NCI-H2171 treated with DMSO at 0.1 percent for 48 hours (cell line): ENCODE measurements at regions not wholly inside any gene's neighbourhood (a gene's known extent, or its start where the extent isn't known, plus 50 kb on each side); places are given as distances from the start of the nearest gene placed in this dataset.

Source experiments
- DNase-seq: peaks from one replicate; lab custom pipeline; 2025; lab: John Stamatoyannopoulos, UW

DNA sequence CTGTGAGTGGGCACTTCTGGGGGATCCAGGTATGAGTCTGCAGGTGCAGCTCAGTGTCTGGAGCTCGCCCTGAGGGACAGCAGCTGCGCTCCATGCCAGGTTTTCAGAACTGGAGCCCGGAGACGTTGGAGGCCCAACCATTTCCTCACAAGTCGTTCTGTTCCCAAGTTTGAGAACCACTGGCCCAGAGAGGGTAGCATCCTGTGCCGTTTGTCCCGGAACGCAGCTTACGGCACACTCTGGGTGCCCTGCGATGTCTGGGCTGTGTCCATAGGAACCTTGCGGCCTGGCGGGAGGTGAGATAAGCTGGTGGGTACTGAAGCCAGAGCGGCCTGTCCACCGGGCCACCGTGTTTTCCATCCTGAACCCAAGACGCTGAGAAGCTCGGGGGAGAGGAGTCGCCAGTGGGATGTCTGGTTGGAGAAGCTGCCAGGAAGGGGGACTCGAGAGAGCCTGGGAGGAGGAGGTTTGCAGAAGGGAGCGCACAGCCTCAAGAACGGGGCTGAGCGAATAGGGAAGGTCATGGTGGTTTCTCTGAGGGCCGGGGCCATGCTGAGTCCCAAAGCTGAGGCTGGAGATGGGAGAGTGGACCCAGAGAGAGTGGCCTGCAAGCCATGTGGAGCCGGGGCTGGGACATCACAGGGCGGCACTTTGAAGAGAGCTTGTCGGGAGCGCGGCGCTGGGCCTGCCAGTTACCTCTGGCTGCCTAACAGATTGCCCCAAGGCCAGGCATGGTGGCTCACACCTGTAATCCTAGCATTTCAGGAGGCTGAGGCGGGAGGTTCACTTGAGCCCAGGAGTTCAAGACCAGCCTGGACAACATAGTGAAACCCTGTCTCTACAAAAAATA lies 211.0 kb upstream of the GSE1 start:
- no peak for DNase-seq

DNA sequence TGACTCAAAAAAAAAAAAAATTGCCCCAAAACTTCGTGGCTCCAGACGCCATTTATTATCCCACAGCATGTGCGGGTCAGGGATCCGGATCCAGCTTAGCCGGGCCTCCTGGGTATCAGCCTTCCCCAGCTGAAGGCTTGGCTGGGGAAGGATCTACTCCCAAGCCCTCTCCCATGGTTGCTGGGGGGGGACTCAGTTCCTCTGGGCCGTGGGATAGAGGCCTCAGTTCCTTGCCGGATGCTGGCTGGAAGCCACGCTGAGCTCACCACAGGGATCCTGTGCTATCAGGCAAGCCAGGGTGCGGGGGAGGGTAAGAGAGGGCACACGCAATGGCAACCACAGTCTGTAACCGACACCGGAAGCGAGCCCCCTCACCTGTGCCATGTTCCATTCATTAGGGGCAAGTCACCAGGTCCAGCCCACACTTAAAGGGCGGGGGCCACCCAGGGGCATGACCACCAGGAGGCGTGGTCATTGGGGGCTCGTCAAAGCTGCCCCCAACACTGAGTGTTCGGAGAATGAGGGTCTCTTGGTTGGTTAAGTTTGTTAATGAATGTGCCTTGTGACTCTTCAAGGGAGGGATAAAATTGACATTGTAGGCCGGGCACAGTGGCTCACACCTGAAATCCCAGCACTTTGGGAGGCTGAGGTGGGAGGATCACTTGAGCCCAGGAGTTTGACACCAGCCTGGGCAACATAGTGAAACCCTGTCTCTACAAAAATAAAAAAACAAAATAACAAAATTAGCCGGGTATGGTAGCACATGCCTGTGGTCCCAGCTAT lies 210.0 kb upstream of the GSE1 start:
- DNase-seq: peak; percentile 36

DNA sequence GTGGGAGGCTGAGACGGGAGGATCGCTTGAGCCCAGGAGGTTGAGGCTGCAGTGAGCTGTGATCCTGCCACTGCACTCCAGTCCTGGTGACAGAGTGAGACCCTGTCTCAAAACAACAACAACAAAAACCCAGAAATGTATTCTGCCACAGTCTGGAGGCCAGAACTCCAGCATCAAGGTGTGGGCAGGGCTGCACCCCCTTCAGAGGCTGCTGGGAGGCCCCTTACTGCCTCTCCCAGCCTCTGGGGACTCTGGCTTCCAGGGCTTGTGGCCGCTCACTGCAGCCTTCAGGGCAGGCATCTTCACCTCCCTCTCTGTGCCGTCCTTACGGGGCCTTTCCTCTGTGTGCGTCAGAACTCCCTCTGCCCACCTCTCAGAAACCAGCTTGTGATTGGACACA lies 209.4 kb upstream of the GSE1 start:
- DNase-seq: no peak

DNA sequence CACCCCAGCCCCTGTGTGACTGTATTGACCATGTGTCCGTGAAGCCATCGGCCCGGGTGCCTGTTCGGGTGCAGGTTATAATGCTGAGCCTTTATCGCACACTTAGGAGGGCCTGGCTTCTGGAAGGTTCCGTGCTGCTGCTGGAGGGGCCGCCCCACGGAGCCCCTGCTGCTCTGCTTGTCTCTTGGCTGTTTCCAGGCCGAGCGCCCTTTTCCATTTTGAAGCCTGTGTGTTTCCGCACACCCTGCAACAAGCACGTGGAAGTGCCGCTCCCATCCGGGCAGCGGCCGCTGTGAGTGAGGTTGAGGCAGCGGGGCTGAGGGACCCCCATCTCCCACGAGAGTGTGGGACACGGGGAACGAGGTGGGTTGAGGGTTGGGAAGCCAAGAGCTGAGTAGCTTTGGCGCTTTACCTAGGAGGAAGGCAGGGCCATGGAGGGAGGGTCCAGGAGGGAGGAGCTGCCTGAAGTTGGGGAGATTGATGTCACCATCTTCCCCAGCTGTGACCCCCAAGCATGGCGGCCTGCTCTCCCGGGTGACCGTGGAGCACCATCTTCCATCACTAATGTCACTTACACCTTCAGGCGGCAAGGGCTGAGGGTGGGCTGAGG lies 200.1 kb upstream of the GSE1 start:
- DNase-seq: no peak

DNA sequence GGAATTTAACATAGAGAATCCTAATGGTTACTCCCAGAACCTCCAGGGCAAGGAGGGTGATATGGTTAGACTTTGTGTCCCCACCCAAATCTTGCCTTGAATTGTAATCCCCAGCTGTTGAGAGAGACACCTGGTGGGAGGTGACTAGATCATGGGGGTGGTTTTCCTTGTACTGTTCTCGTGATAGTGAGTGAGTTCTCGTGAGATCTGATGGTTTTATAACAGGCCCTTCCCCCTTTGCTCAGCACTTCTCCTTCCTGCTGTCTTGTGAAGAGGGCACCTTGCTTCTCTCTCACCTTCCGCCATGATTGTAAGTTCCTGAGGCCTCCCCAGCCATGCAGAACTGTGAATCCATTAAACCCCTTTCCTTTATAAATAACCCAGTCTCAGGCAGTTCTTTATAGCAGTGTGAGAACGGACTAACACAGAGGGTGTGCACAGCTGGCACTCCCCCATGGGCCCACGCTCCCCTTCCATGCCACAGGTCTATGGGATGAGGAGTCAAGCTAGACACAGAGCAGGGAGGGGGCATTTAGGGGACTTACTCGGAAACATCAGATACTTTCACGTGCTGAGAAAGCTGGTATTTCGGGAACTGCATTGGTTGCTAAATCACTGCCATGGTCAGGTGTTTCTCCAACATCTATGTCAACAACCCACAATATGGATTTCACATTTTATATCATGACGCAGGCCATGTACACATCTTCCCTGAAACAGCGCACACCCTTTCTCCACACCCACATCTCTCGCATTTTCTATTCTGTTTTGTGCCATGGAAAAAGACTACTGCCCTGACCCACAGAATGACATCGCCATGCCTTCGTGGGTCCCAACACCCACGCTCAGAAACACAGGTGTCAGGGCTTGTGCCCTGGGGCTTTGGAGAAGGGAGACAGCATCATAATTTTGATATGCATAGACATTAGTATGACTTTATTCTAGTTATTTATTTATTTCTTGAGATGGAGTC lies 199.1 kb upstream of the GSE1 start:
- DNase-seq: no peak

DNA sequence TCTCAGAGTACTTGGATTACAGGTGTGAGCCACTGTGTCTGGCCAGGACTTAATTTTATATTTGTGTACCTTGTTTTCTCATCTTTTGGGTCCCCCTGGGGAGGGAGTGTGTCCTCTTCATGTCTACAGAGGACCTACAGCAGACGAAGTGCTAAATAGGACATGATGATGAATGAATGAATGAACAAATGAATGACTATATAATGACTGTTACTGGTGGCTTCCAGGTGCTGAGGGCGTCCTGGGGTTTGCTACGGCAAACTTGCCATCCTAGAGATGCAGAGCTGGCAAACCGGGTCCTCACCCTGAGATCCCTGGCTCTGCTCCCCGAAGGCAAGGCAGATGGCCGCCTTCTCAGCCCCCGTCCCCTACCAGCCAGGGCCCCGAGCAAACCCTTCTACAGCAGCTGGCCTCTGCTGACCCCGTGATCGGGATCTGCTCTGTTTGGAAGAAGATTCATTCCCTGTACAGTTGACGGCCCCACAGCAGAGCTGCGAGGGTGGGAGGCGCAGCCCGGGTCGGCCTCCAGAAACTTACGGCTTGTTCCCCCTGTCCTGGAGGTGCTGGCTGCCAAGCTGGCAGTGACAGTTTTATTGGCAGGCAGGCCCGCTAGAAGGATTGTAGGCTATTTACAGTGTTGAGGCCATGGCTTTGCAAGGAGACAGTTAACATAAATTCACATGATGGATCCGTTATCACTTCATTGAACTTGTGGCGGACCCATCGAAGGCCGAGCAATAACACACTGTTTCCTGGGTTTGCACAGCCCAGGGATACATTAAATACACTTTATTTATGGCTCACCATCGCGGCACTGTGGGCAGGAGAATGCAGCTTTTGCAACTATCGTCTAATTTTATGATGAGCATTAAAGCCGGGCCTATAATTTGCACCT lies 197.7 kb upstream of the GSE1 start:
- DNase-seq: no peak

DNA sequence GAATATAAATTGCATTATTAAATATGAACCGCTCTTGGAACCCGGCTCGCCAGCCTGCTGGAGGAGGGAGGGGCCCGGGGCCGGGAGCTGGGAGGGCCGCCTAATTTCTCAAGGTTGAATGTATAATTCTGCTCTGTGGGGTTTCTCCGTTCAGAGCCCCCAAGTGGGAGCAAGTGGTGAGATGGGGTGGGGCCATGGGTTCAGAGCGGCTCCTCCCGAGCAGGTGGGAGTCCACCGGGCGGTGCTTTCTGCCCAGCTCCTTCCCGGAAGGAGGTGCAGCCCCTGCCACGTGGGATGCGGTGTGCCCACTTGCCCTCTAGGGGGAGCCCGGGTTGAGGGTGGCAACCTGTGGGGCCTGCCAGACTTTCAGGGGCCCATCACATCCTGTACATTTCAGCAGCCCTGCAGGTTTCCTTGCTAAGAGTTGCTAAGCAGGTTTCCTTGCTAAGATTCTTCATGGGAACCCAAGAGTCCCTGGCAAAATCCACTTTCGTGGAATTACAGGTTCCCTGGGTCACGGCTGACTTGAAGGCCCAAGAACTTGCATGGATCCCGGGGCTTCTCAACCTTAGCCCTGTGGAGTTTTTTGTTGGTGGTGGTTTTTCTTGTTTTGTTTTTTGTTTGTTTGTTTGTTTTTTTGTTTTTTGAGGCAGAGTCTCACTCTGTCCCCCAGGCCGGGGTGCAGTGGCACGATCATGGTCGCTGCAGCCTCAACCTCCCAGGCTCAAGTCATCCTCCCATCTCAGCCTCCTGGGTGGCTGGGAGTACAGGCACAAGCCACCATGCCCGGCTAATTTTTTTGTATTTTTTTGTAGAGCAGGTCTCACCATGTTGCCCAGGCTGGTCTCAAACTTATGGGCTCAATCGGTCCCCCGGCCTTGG lies 196.7 kb upstream of the GSE1 start:
- peak; percentile 69 for DNase-seq

DNA sequence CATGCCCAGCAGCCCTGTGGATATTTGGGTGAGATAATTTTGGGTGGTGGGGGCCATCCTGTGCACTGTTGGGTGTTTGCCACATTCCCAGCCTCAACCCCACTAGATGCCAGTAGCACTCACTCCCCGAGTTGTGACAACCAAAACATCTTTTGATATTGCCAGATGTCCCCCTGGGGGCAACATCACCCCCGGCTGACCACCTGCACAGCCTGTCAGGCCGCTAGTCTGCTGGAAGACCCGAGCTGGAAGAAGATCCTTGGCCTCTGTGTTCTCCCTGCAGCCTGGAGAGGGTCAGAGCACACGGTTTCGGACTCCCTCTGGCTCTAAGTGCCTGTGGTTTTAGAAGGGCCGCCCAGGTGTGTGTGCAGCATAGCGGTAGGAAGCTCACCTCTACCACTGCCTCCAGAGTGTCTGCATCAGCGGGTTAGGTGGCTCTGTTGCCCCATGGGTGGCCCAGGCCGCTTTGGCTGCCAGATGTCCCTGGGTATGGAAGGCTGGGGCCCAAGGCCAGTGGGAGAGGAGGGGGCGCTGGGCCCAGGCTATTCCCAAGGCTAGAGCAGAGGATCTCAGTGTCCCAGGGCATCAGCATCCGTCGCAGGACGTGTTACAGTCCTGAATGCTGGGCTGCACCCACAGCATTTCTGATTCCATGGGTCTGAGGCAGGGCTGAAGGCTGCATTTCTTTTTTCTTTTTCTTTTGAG lies 195.8 kb upstream of the GSE1 start:
- no peak for DNase-seq

DNA sequence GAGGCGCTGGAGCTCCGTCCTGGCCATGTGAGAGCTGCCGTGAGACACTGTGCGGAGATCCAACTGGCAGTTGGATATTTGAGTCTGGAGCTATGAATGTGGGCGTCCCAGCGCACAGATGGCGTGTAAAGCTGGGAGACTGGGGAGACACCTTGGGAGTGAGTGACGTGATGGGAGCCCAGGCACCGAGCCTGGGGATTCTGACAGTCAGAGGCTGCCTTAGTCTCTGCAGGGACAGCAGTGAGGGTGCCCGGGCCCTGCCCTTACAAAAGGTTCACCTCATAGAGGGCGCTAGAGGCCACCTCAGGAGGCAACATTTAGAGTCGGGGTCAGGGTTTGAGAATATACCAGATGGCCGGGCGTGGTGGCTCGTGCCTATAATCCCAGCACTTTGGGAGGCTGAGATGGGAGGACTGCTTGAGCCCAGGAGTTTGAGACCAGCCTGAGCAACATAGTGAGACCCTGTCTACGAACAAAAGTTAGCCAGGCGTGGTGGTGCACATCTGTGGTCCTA lies 194.1 kb upstream of the GSE1 start:
- peak; percentile 95 for DNase-seq

DNA sequence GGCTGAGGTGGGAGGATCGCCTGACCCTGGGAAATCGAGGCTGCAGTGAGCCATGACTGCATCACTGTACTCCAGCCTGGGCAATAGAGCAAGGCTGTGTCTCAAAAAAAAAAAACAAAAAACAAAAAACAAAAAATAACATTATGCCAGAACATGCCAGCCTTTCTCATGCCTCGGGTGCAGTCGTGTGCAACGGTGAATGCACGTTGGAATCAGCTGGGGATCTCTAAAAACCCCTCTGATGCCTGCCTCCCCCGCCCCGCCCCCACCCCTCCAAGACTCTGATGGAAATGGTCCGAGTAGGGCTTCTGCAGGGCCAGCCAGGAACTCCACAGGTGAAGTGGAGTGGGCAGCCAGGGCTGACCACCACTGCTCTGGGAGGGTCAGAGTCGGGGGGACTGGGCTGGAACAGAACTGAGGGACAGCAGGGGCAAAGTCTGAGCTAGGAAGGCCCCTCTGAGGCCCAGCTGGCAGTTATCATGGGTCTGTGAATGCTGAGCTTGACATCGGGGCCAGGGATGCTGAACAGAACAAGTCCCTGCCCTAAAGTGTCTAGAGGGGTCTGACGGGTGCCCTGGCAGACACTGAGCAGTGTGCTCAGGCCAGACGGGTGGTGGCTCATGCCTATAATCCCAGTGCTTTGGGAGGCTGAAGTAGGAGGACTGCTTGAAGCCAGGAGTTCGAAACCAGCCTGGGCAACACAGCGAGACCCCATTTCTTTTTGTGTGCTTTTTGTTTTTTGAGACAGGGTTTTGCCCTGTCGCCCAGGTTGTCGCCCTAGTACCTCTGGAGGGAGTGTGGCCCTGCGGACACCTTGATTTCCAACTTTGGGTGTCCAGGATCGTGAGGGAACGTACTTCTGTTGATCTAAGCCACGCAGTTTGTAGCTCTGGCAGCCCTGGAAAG lies 193.4 kb upstream of the GSE1 start:
- no peak for DNase-seq

DNA sequence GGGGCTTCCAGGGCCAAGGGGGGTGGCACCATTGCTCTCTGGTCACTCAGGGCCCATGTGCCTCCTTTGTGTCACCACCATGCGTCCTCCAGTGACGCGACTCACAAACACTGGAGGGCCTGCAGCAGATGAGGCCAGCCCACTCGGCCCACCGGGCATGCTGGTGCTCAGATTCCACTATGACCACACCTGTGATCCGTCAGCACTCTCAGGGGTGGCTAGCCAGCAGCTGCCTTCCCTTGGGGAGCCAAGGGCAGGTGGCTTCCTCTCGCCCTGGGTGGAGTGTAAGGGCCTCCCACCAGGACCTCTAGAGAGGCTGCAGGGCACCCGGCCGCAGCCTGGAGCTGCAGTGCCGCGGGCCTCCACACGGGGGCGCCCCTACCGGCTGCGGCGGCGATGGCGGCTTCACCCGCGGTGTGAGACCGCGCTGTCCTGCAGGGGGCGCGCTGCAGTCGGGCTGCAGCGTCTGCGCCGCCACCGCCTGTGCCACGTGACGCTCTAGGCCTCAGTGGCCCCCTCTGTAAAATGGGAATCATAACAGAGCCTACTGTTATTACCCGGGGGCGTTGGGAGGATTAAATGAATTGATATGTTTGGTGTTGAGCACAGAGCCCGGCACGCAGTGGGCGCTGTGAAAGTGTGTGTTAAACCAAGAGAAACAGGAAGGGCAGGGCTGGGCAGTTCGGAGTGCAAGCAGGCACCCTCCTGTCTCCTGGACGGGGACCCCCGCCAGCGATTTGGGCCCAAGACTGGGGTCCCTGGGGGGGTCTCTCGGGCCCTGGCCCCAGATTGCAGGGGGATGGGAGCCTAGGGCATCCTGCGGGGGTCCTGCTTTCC lies 192.4 kb upstream of the GSE1 start:
- DNase-seq: no peak

DNA sequence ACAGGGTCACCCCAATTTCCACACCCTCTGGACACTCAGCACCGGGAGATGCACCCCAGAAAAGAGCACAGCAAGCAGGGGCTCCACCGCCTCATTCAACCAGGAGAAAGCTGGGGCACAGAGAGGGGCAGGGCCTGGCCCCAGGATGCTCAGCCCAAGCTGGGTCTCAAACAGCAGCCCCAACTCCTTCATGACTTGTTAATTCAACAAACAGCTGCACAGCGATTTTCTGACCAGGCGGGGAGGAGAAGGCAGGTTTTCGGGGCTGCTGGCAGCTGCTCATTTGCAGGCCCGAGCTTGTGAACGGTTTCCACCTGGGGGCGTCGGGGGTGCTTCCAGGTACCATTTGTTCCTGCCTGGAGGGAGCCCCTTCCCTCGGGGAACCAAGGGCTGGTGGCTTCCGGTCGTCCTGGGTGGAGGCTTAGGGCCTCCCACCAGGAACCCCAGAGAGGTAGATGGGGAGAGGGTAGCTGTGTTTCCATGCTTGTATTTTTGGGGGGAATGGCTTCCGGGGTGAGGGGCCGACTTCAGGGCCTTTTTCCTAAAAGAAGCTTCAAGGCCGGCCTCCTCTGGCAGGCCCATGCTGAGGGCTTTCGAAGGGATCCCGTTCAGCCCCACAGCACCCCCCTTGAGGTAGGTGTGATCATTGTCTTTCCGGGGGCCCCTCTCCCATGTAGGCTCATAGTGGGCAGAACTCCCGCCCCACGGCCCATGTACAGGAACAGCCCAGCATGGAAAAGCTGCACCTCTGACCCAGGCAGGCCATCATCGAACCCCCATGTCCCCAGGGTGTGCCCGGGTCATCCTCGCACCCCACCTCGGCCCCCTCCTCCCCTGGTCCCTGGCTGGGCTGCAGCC lies 191.6 kb upstream of the GSE1 start:
- DNase-seq: peak; percentile 50

DNA sequence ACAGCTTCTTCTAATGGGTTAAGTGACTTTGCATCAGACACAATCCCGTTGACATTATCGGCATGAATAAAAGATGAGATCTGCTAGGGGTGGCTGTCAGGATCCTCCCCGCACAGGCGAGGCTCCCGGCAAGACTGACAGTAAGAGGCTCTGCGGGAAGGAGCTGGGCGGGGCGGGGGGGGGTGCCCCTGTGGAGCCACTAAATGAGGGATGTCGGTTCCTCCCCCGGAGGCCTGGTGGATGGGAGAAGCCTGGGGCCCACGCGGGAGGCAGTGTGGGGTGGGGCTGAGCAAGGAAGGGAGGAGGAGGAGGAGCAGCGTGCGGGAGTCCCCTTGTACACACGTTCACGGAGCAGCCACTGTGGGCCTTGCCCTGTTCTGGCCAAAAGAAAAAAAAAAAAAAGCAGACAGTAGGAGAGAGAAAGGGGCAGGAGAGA lies 190.9 kb upstream of the GSE1 start:
- peak; percentile 61 for DNase-seq

DNA sequence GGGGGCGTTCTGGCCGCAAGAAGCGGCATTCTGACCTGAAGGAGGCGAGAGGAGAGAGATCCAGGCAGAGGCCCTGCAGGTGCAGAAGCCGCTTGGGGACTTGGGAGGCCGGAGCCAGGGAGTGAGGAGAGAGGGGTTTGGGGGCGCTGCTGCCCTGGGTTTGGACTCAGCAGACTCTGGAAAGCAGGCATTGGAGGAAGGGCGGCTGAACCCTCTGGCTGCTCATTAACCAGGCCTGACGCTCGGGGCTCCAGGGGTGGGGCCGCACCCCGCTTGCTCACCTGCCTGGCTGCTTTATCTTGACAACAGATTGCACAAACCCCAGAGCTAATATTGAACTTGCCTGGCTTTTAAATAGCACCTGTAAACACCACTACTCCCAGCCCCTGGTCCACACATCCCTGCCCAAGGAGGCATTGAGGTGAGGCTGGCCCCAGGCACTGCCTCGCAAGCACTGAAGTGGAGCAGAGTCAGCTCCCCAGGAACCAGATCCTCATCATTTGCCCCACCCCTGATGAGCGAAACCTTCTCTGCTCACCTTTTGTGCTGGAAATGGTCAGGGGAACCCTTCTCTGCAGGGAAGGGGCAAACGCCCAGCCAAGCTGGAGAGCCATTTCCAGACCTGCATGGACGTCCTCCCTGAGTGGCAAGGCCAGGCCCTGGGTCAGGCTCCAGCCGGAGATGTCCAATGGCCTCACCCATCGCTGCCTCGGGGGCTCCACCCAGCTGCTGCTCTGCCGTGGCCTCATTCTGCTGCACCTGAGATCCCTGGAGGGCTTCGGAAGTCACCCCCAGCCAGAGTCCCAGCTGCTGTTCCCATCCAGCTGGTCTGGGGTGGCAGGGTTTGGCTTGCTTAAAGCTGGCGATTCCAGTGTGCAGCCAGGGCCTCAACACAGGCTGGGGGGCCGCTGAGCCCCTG lies 190.2 kb upstream of the GSE1 start:
- DNase-seq: peak; percentile 61

DNA sequence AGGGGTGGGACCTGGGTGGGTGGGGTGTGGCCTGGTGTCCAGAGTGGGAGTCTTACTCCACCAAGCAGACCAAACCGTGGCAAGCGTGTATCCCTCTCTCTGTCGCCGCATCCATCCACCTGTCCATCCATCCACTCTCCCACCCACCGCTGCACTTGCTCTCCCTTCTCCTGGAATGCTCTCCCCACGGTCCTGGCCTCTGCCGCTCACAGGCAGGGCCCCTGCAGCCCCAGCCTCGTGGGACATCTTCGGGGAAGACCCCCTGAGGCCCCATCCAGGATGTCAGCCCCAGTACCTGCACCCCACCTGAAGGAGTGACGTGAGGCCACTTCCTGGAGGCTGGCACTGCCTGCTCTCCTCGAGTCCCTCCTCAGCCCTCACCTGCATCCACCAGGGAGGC lies 189.5 kb upstream of the GSE1 start:
- no peak for DNase-seq
